Breast epithelium (tissue), 4 donors: ENCODE measurements at regions not wholly inside any gene's neighbourhood (a gene's known extent, or its start where the extent isn't known, plus 50 kb on each side); places are given as distances from the start of the nearest gene placed in this dataset.

Experiments
- DNase-seq, 2 donors: peaks; one replicate each; pipeline ENCODE4 v3.0.0-alpha.2; 2019; ENCODE audit warnings: low spot score in 2 of 2
- H3K27ac ChIP-seq, 2 donors: fragments of 200-600 bp; sonication (generic) in 1 of 2; one replicate each; pipeline ENCODE4 v1.5.1; 2016 to 2019; ENCODE audit warnings: mild to moderate bottlenecking in 1 of 2
- H3K27me3 ChIP-seq, 2 donors: fragments of 200-600 bp; sonication (generic) in 1 of 2; one replicate each; pipeline versions ENCODE4 v1.5.1 to v1.6.0; 2017 to 2019; ENCODE audit warnings: control low read depth in 1 of 2, mild to moderate bottlenecking in 1 of 2
- H3K36me3 ChIP-seq: fragments of 200-600 bp; one replicate; pipeline ENCODE4 v1.5.1; 2019
- H3K4me1 ChIP-seq, 2 donors: fragments of 200-600 bp; sonication (generic); one replicate each; pipeline ENCODE4 v1.5.1; 2016 to 2019; ENCODE audit warnings: control low read depth in 1 of 2
- H3K4me3 ChIP-seq, 3 donors: fragments of 200-600 bp; sonication (generic); 1 replicate in 2 of 3; 2 replicates in 1 of 3; pipeline ENCODE4 v1.5.1; 2016 to 2019; ENCODE audit warnings: mild to moderate bottlenecking in 3 of 3, moderate library complexity in 2 of 3
- H3K9me3 ChIP-seq, 2 donors: fragments of 200-600 bp; sonication (generic) in 1 of 2; one replicate each; pipeline ENCODE4 v1.5.1; 2016 to 2019; ENCODE audit warnings: control low read depth in 1 of 2
- CTCF ChIP-seq, 3 donors: fragments of 450-650 bp; IDR thresholded peaks; one replicate each; pipeline ENCODE4 v1.5.1; 2016 to 2017; ENCODE audit warnings: antibody characterized with exemption in 3 of 3, mild to moderate bottlenecking in 3 of 3, moderate library complexity in 3 of 3
- POLR2A ChIP-seq: fragments of 450-650 bp; IDR thresholded peaks from one replicate; pipeline ENCODE4 v1.6.1; 2016; ENCODE audit warnings: antibody characterized with exemption, mild to moderate bottlenecking, moderate library complexity
- POLR2AphosphoS5 ChIP-seq, 3 donors: sonication (generic); formaldehyde crosslinking; IDR thresholded peaks; one replicate each; pipeline ENCODE4 v1.6.1; 2017; ENCODE audit warnings: antibody characterized with exemption in 3 of 3
- intact Hi-C: fragments of 100-400 bp; cut with DNase I; formaldehyde crosslinking; loops from one replicate; pipeline ENCODE4 v1.15.1; 2023; ENCODE audit warnings: low total_unique reads

- no peaks in the 10 kb centered on the region for H3K27me3 ChIP-seq
- DNase-seq = no peak
- TF ChIP-seq CTCF (IDR thresholded peaks at IDR 0.05) = no peak
- no peak for TF ChIP-seq POLR2AphosphoS5 (IDR thresholded peaks at IDR 0.05)
- TF ChIP-seq POLR2A = no peak
- H3K9me3 ChIP-seq = no peaks in the 10 kb centered on the region
- no peaks in the 10 kb centered on the region for H3K4me1 ChIP-seq
- intact Hi-C loops = no loop called here
- H3K27ac ChIP-seq = peak overlapping the region in 1 of 2 donors; percentile 36
- no peaks in the 10 kb centered on the region for H3K36me3 ChIP-seq
- H3K4me3 ChIP-seq = no peak overlapping the region
Measured at GRCh38 chr2:236956031-236956618, 129.6 kb upstream of the COPS8 start.

GRCh38 chr2:236956641-236957040 lies 129.0 kb upstream of the COPS8 start:
- DNase-seq = no peak
- Histone ChIP-seq H3K4me3 (no peak overlapping the region), H3K9me3 (no peaks in the 10 kb centered on the region), H3K36me3 (no peaks in the 10 kb centered on the region), H3K27me3 (no peaks in the 10 kb centered on the region), H3K4me1 (no peaks in the 10 kb centered on the region), H3K27ac (peak overlapping the region in 1 of 2 donors; percentile 36)
- intact Hi-C loops = no loop called here
- TF ChIP-seq POLR2AphosphoS5 (IDR thresholded peaks at IDR 0.05) (no peak), POLR2A (no peak), CTCF (IDR thresholded peaks at IDR 0.05) (no peak)

GRCh38 chr2:236959036-236959435 lies 126.7 kb upstream of the COPS8 start:
- Histone ChIP-seq H3K9me3 (no peaks in the 10 kb centered on the region), H3K4me3 (no peak overlapping the region), H3K27ac (no peak overlapping the region), H3K4me1 (no peaks in the 10 kb centered on the region), H3K36me3 (no peaks in the 10 kb centered on the region), H3K27me3 (no peaks in the 10 kb centered on the region)
- intact Hi-C loops = no loop called here
- TF ChIP-seq POLR2A = no peak
- TF ChIP-seq POLR2AphosphoS5 (IDR thresholded peaks at IDR 0.05) = no peak
- no peak for TF ChIP-seq CTCF (IDR thresholded peaks at IDR 0.05)
- no peak for DNase-seq

- TF ChIP-seq POLR2AphosphoS5 (IDR thresholded peaks at IDR 0.05) = peak in 2 of 3 donors; percentile 38 to 42
- no peak for TF ChIP-seq POLR2A
- no peak for TF ChIP-seq CTCF (IDR thresholded peaks at IDR 0.05)
Measured at GRCh38 chr2:236959876-236960275, 125.8 kb upstream of the COPS8 start.

GRCh38 chr2:236960531-236960930 lies 125.2 kb upstream of the COPS8 start:
- no peaks in the 10 kb centered on the region for H3K4me1 ChIP-seq
- H3K9me3 ChIP-seq = no peaks in the 10 kb centered on the region
- intact Hi-C loops = no loop called here
- DNase-seq = no peak
- H3K27me3 ChIP-seq = no peaks in the 10 kb centered on the region
- no peak overlapping the region for H3K27ac ChIP-seq
- TF ChIP-seq POLR2AphosphoS5 (IDR thresholded peaks at IDR 0.05) = no peak
- no peak for TF ChIP-seq CTCF (IDR thresholded peaks at IDR 0.05)
- TF ChIP-seq POLR2A = no peak
- H3K36me3 ChIP-seq = no peaks in the 10 kb centered on the region
- no peak overlapping the region for H3K4me3 ChIP-seq

More at GRCh38 chr2:236959876-236960275, 125.8 kb upstream of the COPS8 start:
- no peaks in the 10 kb centered on the region for H3K27me3 ChIP-seq
- no peaks in the 10 kb centered on the region for H3K4me1 ChIP-seq
- no peak overlapping the region for H3K4me3 ChIP-seq
- intact Hi-C loops = no loop called here
- H3K9me3 ChIP-seq = no peaks in the 10 kb centered on the region
- no peak for DNase-seq
- no peaks in the 10 kb centered on the region for H3K36me3 ChIP-seq
- peak overlapping the region in 1 of 2 donors; percentile 27 for H3K27ac ChIP-seq
